ENCODE measurements at regions not wholly inside any gene's neighbourhood (a gene's known extent, or its start where the extent isn't known, plus 50 kb on each side); places are given as distances from the start of the nearest gene placed in this dataset.
A peak's percentile ranks its signal among the peaks of the same experiment; 100 is the strongest.
"Not testable (repeated sequence)": the region's sequence is repeated elsewhere in the genome, so short reads cannot be mapped to it uniquely, and the experiment has no call there.

DNA sequence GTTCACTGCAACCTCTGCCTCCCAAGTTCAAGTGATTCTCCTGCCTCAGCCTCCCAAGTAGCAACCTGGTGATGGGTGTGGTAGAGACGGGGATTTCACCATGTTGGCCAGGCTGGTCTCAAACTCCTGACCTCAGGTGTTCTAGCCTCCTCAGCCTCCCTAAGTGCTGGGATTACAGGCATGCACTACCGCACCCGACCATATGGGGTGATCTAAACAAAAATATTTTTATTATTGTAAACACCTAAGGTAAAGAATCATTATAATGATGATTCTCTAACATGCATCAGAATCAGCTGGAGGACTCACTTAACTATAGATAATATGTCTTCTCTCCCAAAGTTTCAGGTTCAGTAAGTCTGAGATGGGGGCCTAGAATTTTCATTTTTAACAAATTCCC lies 96.2 kb upstream of the ALG10 start:
- TF ChIP-seq, protein P1, sequence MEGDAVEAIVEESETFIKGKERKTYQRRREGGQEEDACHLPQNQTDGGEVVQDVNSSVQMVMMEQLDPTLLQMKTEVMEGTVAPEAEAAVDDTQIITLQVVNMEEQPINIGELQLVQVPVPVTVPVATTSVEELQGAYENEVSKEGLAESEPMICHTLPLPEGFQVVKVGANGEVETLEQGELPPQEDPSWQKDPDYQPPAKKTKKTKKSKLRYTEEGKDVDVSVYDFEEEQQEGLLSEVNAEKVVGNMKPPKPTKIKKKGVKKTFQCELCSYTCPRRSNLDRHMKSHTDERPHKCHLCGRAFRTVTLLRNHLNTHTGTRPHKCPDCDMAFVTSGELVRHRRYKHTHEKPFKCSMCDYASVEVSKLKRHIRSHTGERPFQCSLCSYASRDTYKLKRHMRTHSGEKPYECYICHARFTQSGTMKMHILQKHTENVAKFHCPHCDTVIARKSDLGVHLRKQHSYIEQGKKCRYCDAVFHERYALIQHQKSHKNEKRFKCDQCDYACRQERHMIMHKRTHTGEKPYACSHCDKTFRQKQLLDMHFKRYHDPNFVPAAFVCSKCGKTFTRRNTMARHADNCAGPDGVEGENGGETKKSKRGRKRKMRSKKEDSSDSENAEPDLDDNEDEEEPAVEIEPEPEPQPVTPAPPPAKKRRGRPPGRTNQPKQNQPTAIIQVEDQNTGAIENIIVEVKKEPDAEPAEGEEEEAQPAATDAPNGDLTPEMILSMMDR (IDR thresholded peaks at IDR 0.05; ENCODE audit: insufficient read depth, low read length, severe bottlenecking): no peak
- Histone ChIP-seq H3K36me3 (ENCODE audit: control insufficient read depth, insufficient read depth, low read length) (no peaks in the 10 kb centered on the region), H3K27me3 (ENCODE audit: control insufficient read depth, insufficient read depth, low read length) (no peaks in the 10 kb centered on the region), H3K4me3 (ENCODE audit: low read depth, low read length) (no peak overlapping the region)
- DNase-seq (ENCODE audit: low read depth) (no peak), FAIRE-seq (no peak)

GRCh38 chr12:33937669-33938068 lies 84.6 kb upstream of the ALG10 start:
- H3K27me3 ChIP-seq (ENCODE audit: control insufficient read depth, insufficient read depth, low read length); FAIRE-seq; H3K36me3 ChIP-seq (ENCODE audit: control insufficient read depth, insufficient read depth, low read length); H3K4me3 ChIP-seq (ENCODE audit: low read depth, low read length); DNase-seq (ENCODE audit: low read depth): not testable (repeated sequence)

GRCh38 chr12:33942172-33942571 lies 80.1 kb upstream of the ALG10 start:
- FAIRE-seq (no peak), DNase-seq (ENCODE audit: low read depth) (peak; percentile 7)
- TF ChIP-seq, protein P1 (IDR thresholded peaks at IDR 0.05; ENCODE audit: insufficient read depth, low read length, severe bottlenecking): peak; percentile 29
- Histone ChIP-seq H3K4me3 (ENCODE audit: low read depth, low read length) (no peak overlapping the region), H3K36me3 (ENCODE audit: control insufficient read depth, insufficient read depth, low read length) (no peaks in the 10 kb centered on the region), H3K27me3 (ENCODE audit: control insufficient read depth, insufficient read depth, low read length) (no peaks in the 10 kb centered on the region)

GRCh38 chr12:33944703-33945437 lies 77.4 kb upstream of the ALG10 start:
- TF ChIP-seq, protein P1 (IDR thresholded peaks at IDR 0.05; ENCODE audit: insufficient read depth, low read length, severe bottlenecking): no peak
- DNase-seq (ENCODE audit: low read depth) (peak; percentile 65), FAIRE-seq (no peak)
- Histone ChIP-seq H3K4me3 (ENCODE audit: low read depth, low read length) (no peak overlapping the region), H3K27me3 (ENCODE audit: control insufficient read depth, insufficient read depth, low read length) (no peaks in the 10 kb centered on the region), H3K36me3 (ENCODE audit: control insufficient read depth, insufficient read depth, low read length) (no peaks in the 10 kb centered on the region)

- Histone ChIP-seq H3K27me3 (ENCODE audit: control insufficient read depth, insufficient read depth, low read length) (no peaks in the 10 kb centered on the region), H3K36me3 (ENCODE audit: control insufficient read depth, insufficient read depth, low read length) (no peaks in the 10 kb centered on the region), H3K4me3 (ENCODE audit: low read depth, low read length) (no peak overlapping the region)
- DNase-seq (ENCODE audit: low read depth) (no peak), FAIRE-seq (no peak)
- TF ChIP-seq, protein P1 (IDR thresholded peaks at IDR 0.05; ENCODE audit: insufficient read depth, low read length, severe bottlenecking): no peak
Observed at GRCh38 chr12:33945438-33945784, 76.9 kb upstream of the ALG10 start.

- not testable (repeated sequence) for H3K4me3 ChIP-seq (ENCODE audit: low read depth, low read length); H3K36me3 ChIP-seq (ENCODE audit: control insufficient read depth, insufficient read depth, low read length); DNase-seq (ENCODE audit: low read depth); H3K27me3 ChIP-seq (ENCODE audit: control insufficient read depth, insufficient read depth, low read length)
- peak; percentile 36 for FAIRE-seq
Observed at GRCh38 chr12:33966219-33966618, 56.1 kb upstream of the ALG10 start.

DNA sequence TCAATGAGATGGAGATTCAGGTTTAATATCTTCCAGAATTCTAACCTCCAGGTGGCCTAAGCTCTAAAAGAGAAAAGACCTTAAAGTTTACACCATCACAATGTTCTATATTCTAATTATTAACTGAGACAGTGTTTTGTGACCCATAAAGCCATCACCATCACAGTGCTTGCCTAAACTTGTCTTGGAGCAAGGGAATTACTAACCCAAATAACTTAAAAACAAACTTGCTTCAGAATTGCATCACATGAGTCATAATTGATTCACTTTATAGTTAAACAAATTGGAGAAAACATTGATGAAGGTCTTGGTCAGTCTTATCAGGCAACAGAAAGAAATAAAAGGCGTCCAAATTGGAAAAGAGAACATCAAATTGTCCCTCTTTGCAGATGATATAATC lies 54.5 kb upstream of the ALG10 start:
- no peaks in the 10 kb centered on the region for H3K36me3 ChIP-seq (ENCODE audit: control insufficient read depth, insufficient read depth, low read length)
- no peak for FAIRE-seq
- no peaks in the 10 kb centered on the region for H3K27me3 ChIP-seq (ENCODE audit: control insufficient read depth, insufficient read depth, low read length)
- H3K4me3 ChIP-seq (ENCODE audit: low read depth, low read length): no peak overlapping the region
- peak; percentile 95 for DNase-seq (ENCODE audit: low read depth)
- TF ChIP-seq, protein P1 (IDR thresholded peaks at IDR 0.05; ENCODE audit: insufficient read depth, low read length, severe bottlenecking): no peak
